ENCODE measurements at regions not wholly inside any gene's neighbourhood (a gene's known extent, or its start where the extent isn't known, plus 50 kb on each side); places are given as distances from the start of the nearest gene placed in this dataset.
"Not testable (repeated sequence)": the region's sequence is repeated elsewhere in the genome, so short reads cannot be mapped to it uniquely, and the experiment has no call there.

- no peak for TF ChIP-seq CTCF (IDR thresholded peaks at IDR 0.05)
- intact Hi-C loops (cut with DNase I) = no loop called here
- H3K36me3 ChIP-seq = no peaks in the 10 kb centered on the region
- ATAC-seq (no peak), DNase-seq (no peak)
- H3K4me1 ChIP-seq = peaks cover 0 to 9% of the 10 kb centered on the region in 2 donors
- H3K27ac ChIP-seq = no peak overlapping the region
- H3K27me3 ChIP-seq = no peaks in the 10 kb centered on the region
- peaks cover 0 to 2% of the 10 kb centered on the region in 2 donors for H3K9me3 ChIP-seq
- no peak overlapping the region for H3K4me3 ChIP-seq
Measured at GRCh38 chr9:79490657-79491248, 81.0 kb upstream of the TLE4 start.

DNA sequence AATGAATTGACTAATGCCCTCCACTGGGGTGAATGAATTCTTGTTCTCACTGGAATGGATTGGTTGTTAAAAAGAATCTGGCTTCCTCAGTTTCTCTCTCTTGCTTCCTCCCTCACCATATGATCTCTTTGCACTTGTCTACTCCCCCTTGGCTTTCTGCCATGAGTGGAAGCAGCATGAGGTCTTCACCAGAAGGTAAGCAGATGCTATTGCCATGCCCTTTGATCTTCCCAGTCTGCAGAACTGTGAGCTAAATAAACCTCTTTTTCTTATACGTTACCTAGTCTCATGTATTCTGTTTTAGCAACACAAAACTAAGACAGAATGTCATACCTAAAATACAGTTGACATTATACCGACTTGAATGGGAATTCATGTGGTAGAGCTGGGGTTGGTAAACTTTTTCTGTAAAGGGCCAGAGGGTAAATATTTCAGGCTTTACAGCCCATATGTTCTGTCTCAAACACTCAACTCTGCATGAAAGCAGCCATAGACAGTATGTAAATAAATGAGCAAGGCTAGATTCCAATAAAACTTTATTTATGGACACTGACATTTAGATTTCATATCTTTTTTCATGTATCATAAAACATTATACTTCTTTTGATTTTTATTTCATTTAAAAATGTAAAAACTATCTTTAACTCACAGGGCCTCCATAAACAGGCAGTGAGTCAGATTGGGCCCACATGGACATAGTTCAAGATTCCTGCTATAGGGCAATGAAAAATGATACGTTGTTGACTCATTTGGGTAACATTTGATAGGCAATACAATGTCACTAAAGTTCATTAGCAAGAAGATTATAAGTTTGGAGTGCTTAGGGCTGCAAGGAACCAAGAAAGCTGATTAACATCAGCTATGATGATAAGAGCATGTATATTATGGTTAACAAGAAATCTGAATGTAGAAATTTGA, 79.4 kb upstream of the TLE4 start:
- H3K27ac ChIP-seq = no peak overlapping the region
- intact Hi-C loops (cut with DNase I) = no loop called here
- ATAC-seq = no peak
- peaks cover 0 to 9% of the 10 kb centered on the region in 2 donors for H3K4me1 ChIP-seq
- no peaks in the 10 kb centered on the region for H3K27me3 ChIP-seq
- TF ChIP-seq CTCF (IDR thresholded peaks at IDR 0.05) = no peak
- peaks cover 0 to 2% of the 10 kb centered on the region in 2 donors for H3K9me3 ChIP-seq
- H3K36me3 ChIP-seq = no peaks in the 10 kb centered on the region
- no peak for DNase-seq
- H3K4me3 ChIP-seq = no peak overlapping the region

GRCh38 chr9:79500196-79500864, 71.4 kb upstream of the TLE4 start:
- H3K36me3 ChIP-seq; H3K4me3 ChIP-seq; H3K4me1 ChIP-seq; H3K27me3 ChIP-seq; ATAC-seq; DNase-seq; H3K9me3 ChIP-seq; intact Hi-C loops (cut with DNase I); H3K27ac ChIP-seq: not testable (repeated sequence)

- no peaks in the 10 kb centered on the region for H3K9me3 ChIP-seq
- ATAC-seq (no peak), DNase-seq (no peak)
- no peak for TF ChIP-seq CTCF (IDR thresholded peaks at IDR 0.05)
- no peaks in the 10 kb centered on the region for H3K4me1 ChIP-seq
- no peak overlapping the region for H3K27ac ChIP-seq
- H3K36me3 ChIP-seq = no peaks in the 10 kb centered on the region
- intact Hi-C loops (cut with DNase I) = no loop called here
- no peak overlapping the region for H3K4me3 ChIP-seq
- H3K27me3 ChIP-seq = no peaks in the 10 kb centered on the region
Measured at GRCh38 chr9:79501546-79501945, 70.2 kb upstream of the TLE4 start.

- intact Hi-C loops (cut with DNase I) = no loop called here
- no peaks in the 10 kb centered on the region for H3K9me3 ChIP-seq
- H3K4me3 ChIP-seq = no peak overlapping the region
- H3K36me3 ChIP-seq = no peaks in the 10 kb centered on the region
- no peaks in the 10 kb centered on the region for H3K27me3 ChIP-seq
- no peak for DNase-seq
- H3K4me1 ChIP-seq = no peaks in the 10 kb centered on the region
- H3K27ac ChIP-seq = no peak overlapping the region
- TF ChIP-seq CTCF (IDR thresholded peaks at IDR 0.05) = no peak
- ATAC-seq = no peak
Measured at GRCh38 chr9:79507801-79508200, 64.0 kb upstream of the TLE4 start.

All from left lung (tissue), 4 donors.